NCI-H1694 treated with DMSO at 0.1 percent for 48 hours (cell line): ENCODE measurements at regions not wholly inside any gene's neighbourhood (a gene's known extent, or its start where the extent isn't known, plus 50 kb on each side); places are given as distances from the start of the nearest gene placed in this dataset.

Experiments
- DNase-seq: peaks from one replicate; lab custom pipeline; 2025; lab: John Stamatoyannopoulos, UW

- no peak for DNase-seq
These were observed 390.9 kb downstream of the CDH7 start for GRCh38 chr18:66141716-66142115.

- DNase-seq, result no peak
These were observed 387.8 kb downstream of the CDH7 start for GRCh38 chr18:66138642-66139041.

GRCh38 chr18:66136039-66136438 is 385.2 kb downstream of the CDH7 start:
- no peak for DNase-seq

- DNase-seq, result no peak
These were observed 378.4 kb downstream of the CDH7 start for GRCh38 chr18:66129248-66129647.

GRCh38 chr18:66126266-66126665 is 375.5 kb downstream of the CDH7 start:
- no peak for DNase-seq

- DNase-seq, result no peak
These were observed 373.6 kb downstream of the CDH7 start for GRCh38 chr18:66124394-66124793.

GRCh38 chr18:66119347-66119746 is 368.5 kb downstream of the CDH7 start:
- no peak for DNase-seq

- no peak for DNase-seq
These were observed 360.2 kb downstream of the CDH7 start for GRCh38 chr18:66111018-66111417.

- DNase-seq, result no peak
These were observed 359.8 kb downstream of the CDH7 start for GRCh38 chr18:66110607-66111006.

GRCh38 chr18:66109981-66110380 is 359.2 kb downstream of the CDH7 start:
- no peak for DNase-seq

GRCh38 chr18:66107546-66107945 is 356.7 kb downstream of the CDH7 start:
- DNase-seq, result no peak

GRCh38 chr18:66105016-66105415 is 354.2 kb downstream of the CDH7 start:
- DNase-seq, result no peak

- DNase-seq, result no peak
These were observed 352.7 kb downstream of the CDH7 start for GRCh38 chr18:66103550-66103949.

GRCh38 chr18:66083078-66083477 is 332.3 kb downstream of the CDH7 start:
- no peak for DNase-seq

GRCh38 chr18:66078925-66079800 is 328.4 kb downstream of the CDH7 start:
- no peak for DNase-seq

GRCh38 chr18:66077066-66077465 is 326.3 kb downstream of the CDH7 start:
- DNase-seq, result no peak

- DNase-seq, result no peak
These were observed 315.4 kb downstream of the CDH7 start for GRCh38 chr18:66066191-66066590.

- DNase-seq, result no peak
These were observed 297.6 kb downstream of the CDH7 start for GRCh38 chr18:66048406-66048805.

GRCh38 chr18:66046032-66046602 is 295.3 kb downstream of the CDH7 start:
- DNase-seq, result no peak

- DNase-seq, result no peak
These were observed 292.2 kb downstream of the CDH7 start for GRCh38 chr18:66043009-66043408.

GRCh38 chr18:66013969-66014368 is 263.2 kb downstream of the CDH7 start:
- DNase-seq, result no peak

GRCh38 chr18:66011916-66012315 is 261.1 kb downstream of the CDH7 start:
- DNase-seq, result no peak

GRCh38 chr18:66005831-66006588 is 255.2 kb downstream of the CDH7 start:
- DNase-seq, result no peak
